Renal pelvis (tissue), 1 donor: ENCODE measurements at regions not wholly inside any gene's neighbourhood (a gene's known extent, or its start where the extent isn't known, plus 50 kb on each side); places are given as distances from the start of the nearest gene placed in this dataset.
"Not testable (repeated sequence)": the region's sequence is repeated elsewhere in the genome, so short reads cannot be mapped to it uniquely, and the experiment has no call there.

Experiments
- DNase-seq: peaks from one replicate; pipeline ENCODE4 v3.0.0-alpha.2; 2013

GRCh38 chr2:18311420-18312195 is 248.8 kb downstream of the RDH14 start:
- DNase-seq: peak; percentile 62

GRCh38 chr2:18309627-18310026 is 250.8 kb downstream of the RDH14 start:
- DNase-seq: no peak

GRCh38 chr2:18309188-18309587 is 251.3 kb downstream of the RDH14 start:
- DNase-seq: no peak

GRCh38 chr2:18304849-18305248 is 255.6 kb downstream of the RDH14 start:
- DNase-seq: no peak

GRCh38 chr2:18301421-18302139 is 258.9 kb downstream of the RDH14 start:
- no peak for DNase-seq

GRCh38 chr2:18299423-18300212 is 260.8 kb downstream of the RDH14 start:
- DNase-seq: no peak

GRCh38 chr2:18297534-18298058 is 262.9 kb downstream of the RDH14 start:
- DNase-seq: no peak

GRCh38 chr2:18290386-18290785 is 270.1 kb downstream of the RDH14 start:
- DNase-seq: no peak

GRCh38 chr2:18286897-18287296 is 273.6 kb downstream of the RDH14 start:
- no peak for DNase-seq

- no peak for DNase-seq
These were observed 276.1 kb downstream of the RDH14 start for GRCh38 chr2:18284331-18284730.

- DNase-seq: no peak
These were observed 278.4 kb downstream of the RDH14 start for GRCh38 chr2:18282026-18282425.

GRCh38 chr2:18276583-18277075 is 283.8 kb downstream of the RDH14 start:
- DNase-seq: no peak

- no peak for DNase-seq
These were observed 287.2 kb downstream of the RDH14 start for GRCh38 chr2:18273205-18273604.

- no peak for DNase-seq
These were observed 288.3 kb downstream of the RDH14 start for GRCh38 chr2:18272148-18272494.

GRCh38 chr2:18271370-18272147 is 288.9 kb downstream of the RDH14 start:
- DNase-seq: no peak

- DNase-seq: no peak
These were observed 292.1 kb downstream of the RDH14 start for GRCh38 chr2:18268400-18268799.

- no peak for DNase-seq
These were observed 293.0 kb downstream of the RDH14 start for GRCh38 chr2:18267501-18267900.

- not testable (repeated sequence) for DNase-seq
These were observed 293.8 kb downstream of the RDH14 start for GRCh38 chr2:18266699-18267098.

GRCh38 chr2:18265614-18266586 is 294.6 kb downstream of the RDH14 start:
- DNase-seq: no peak

GRCh38 chr2:18262601-18263000 is 297.9 kb downstream of the RDH14 start:
- DNase-seq: no peak
